ENCODE measurements at regions not wholly inside any gene's neighbourhood (a gene's known extent, or its start where the extent isn't known, plus 50 kb on each side); places are given as distances from the start of the nearest gene placed in this dataset.

- no peaks in the 10 kb centered on the region for H4K20me1 ChIP-seq (ENCODE audit: low read depth, low read length)
- no peaks in the 10 kb centered on the region for H3F3A ChIP-seq (ENCODE audit: insufficient read depth)
- 0 out of 2 replicates have a peak, but pooled peaks cover 3% of the 10 kb centered on the region for H3K9me3 ChIP-seq (ENCODE audit: insufficient read depth, low read length)
- H2AFZ ChIP-seq (ENCODE audit: low read depth, low read length, severe bottlenecking) = no peak overlapping the region
- no peak overlapping the region for H3K4me3 ChIP-seq (ENCODE audit: insufficient read depth, low read length, poor library complexity, severe bottlenecking)
- H3K4me2 ChIP-seq (ENCODE audit: low read depth, low read length, poor library complexity, severe bottlenecking) = no peak overlapping the region
- H3K27me3 ChIP-seq (ENCODE audit: low read length) = 0 out of 2 replicates have a peak, but pooled peaks cover 6% of the 10 kb centered on the region
- TF ChIP-seq EZH2phosphoT487 (conservative IDR thresholded peaks at IDR 0.05; ENCODE audit: low read length) (no peak), CTCF (IDR thresholded peaks at IDR 0.05; ENCODE audit: insufficient read depth, low read length, poor library complexity, severe bottlenecking) (no peak)
- 0 out of 2 replicates have a peak, but pooled peaks cover 5% of the 10 kb centered on the region for H3K9me2 ChIP-seq (replicated peaks; ENCODE audit: insufficient read depth, low read length)
- no peaks in the 10 kb centered on the region for H3K79me2 ChIP-seq (ENCODE audit: insufficient read depth, low read length)
- no peak overlapping the region for H3K27ac ChIP-seq (ENCODE audit: low read depth, low read length)
- H3K9ac ChIP-seq (ENCODE audit: low read length) = no peak overlapping the region
- no peaks in the 10 kb centered on the region for H3K36me3 ChIP-seq (ENCODE audit: low read length)
Measured at GRCh38 chr9:7858166-7858565, 58.6 kb upstream of the DMAC1 start.

- no peaks in the 10 kb centered on the region for H3K9me3 ChIP-seq (ENCODE audit: insufficient read depth, low read length)
- H2AFZ ChIP-seq (ENCODE audit: low read depth, low read length, severe bottlenecking) = no peak overlapping the region
- no peaks in the 10 kb centered on the region for H4K20me1 ChIP-seq (ENCODE audit: low read depth, low read length)
- no peaks in the 10 kb centered on the region for H3F3A ChIP-seq (ENCODE audit: insufficient read depth)
- H3K27me3 ChIP-seq (ENCODE audit: low read length) = no peaks in the 10 kb centered on the region
- no peak overlapping the region for H3K27ac ChIP-seq (ENCODE audit: low read depth, low read length)
- H3K36me3 ChIP-seq (ENCODE audit: low read length) = no peaks in the 10 kb centered on the region
- H3K79me2 ChIP-seq (ENCODE audit: insufficient read depth, low read length) = no peaks in the 10 kb centered on the region
- no peak overlapping the region for H3K9ac ChIP-seq (ENCODE audit: low read length)
- no peak overlapping the region for H3K4me2 ChIP-seq (ENCODE audit: low read depth, low read length, poor library complexity, severe bottlenecking)
- TF ChIP-seq CTCF (IDR thresholded peaks at IDR 0.05; ENCODE audit: insufficient read depth, low read length, poor library complexity, severe bottlenecking) (no peak), EZH2phosphoT487 (conservative IDR thresholded peaks at IDR 0.05; ENCODE audit: low read length) (no peak)
- H3K4me3 ChIP-seq (ENCODE audit: insufficient read depth, low read length, poor library complexity, severe bottlenecking) = no peak overlapping the region
- H3K9me2 ChIP-seq (replicated peaks; ENCODE audit: insufficient read depth, low read length) = 0 out of 2 replicates have a peak, but pooled peaks cover 5% of the 10 kb centered on the region
Measured at GRCh38 chr9:7854763-7855162, 55.2 kb upstream of the DMAC1 start.
